H9 (cell line): ENCODE measurements at regions not wholly inside any gene's neighbourhood (a gene's known extent, or its start where the extent isn't known, plus 50 kb on each side); places are given as distances from the start of the nearest gene placed in this dataset.

Experiments used
- DNase-seq: peaks from one replicate; pipeline ENCODE4 v3.0.0-alpha.2; 2017
- H2AFZ ChIP-seq: one replicate; pipeline ENCODE4 v1.6.1; 2013; ENCODE audit warnings: mild to moderate bottlenecking, low read length, control low read depth, moderate library complexity
- H2AK5ac ChIP-seq: 2 replicates; pipeline ENCODE4 v1.6.1; 2013; ENCODE audit warnings: low read length, control low read depth, mixed read lengths; ENCODE audit not compliant: insufficient read length
- H2BK120ac ChIP-seq: one replicate; pipeline ENCODE4 v1.6.1; 2013; ENCODE audit warnings: low read depth, mild to moderate bottlenecking, low read length, control low read depth, inconsistent platforms; ENCODE audit not compliant: poor library complexity, severe bottlenecking
- H2BK12ac ChIP-seq: 2 replicates; pipeline ENCODE4 v1.6.1; 2013; ENCODE audit warnings: low read length, control low read depth, mixed read lengths, low read depth; ENCODE audit not compliant: insufficient read length
- H2BK15ac ChIP-seq: 2 replicates; pipeline ENCODE4 v1.6.1; 2013; ENCODE audit warnings: low read depth, low read length, control low read depth
- H2BK20ac ChIP-seq: one replicate; pipeline ENCODE4 v1.6.1; 2013; ENCODE audit warnings: low read depth, mild to moderate bottlenecking, low read length, control low read depth, inconsistent platforms; ENCODE audit not compliant: poor library complexity, severe bottlenecking
- H2BK5ac ChIP-seq: 2 replicates; pipeline ENCODE4 v1.6.1; 2013; ENCODE audit warnings: low read length, control low read depth, mixed read lengths; ENCODE audit not compliant: insufficient read length
- H3K14ac ChIP-seq: 2 replicates; pipeline ENCODE4 v1.6.1; 2013; ENCODE audit warnings: low read length, control low read depth; ENCODE audit not compliant: insufficient read depth
- H3K18ac ChIP-seq: 2 replicates; pipeline ENCODE4 v1.6.1; 2013; ENCODE audit warnings: low read depth, mild to moderate bottlenecking, mixed read lengths, low read length, control low read depth; ENCODE audit not compliant: insufficient read length
- H3K23ac ChIP-seq: 2 replicates; pipeline ENCODE4 v1.6.1; 2013; ENCODE audit warnings: low read length, control low read depth, mixed read lengths, low read depth; ENCODE audit not compliant: insufficient read length
- H3K23me2 ChIP-seq: 2 replicates; pipeline ENCODE4 v1.6.1; 2013; ENCODE audit warnings: low read depth, mild to moderate bottlenecking, mixed read lengths, low read length, control low read depth; ENCODE audit not compliant: insufficient read length, poor library complexity, severe bottlenecking
- H3K27ac ChIP-seq: 2 replicates; pipeline ENCODE4 v1.5.1; 2013; ENCODE audit warnings: low read length, control low read depth, mixed read lengths, low read depth; ENCODE audit not compliant: insufficient read length
- H3K27me3 ChIP-seq: 2 replicates; pipeline ENCODE4 v1.6.1; 2013; ENCODE audit warnings: low read length, control low read depth, inconsistent platforms; ENCODE audit not compliant: insufficient read depth
- H3K4ac ChIP-seq: 2 replicates; pipeline ENCODE4 v1.6.1; 2013; ENCODE audit warnings: low read depth, mild to moderate bottlenecking, control low read depth, inconsistent platforms, low read length, moderate library complexity
- H3K4me1 ChIP-seq: 2 replicates; pipeline ENCODE4 v1.6.1; 2013; ENCODE audit warnings: low read length, control low read depth, inconsistent platforms; ENCODE audit not compliant: insufficient read depth
- H3K4me2 ChIP-seq: 2 replicates; pipeline ENCODE4 v1.6.1; 2013; ENCODE audit warnings: low read length, control low read depth, mixed read lengths; ENCODE audit not compliant: insufficient read length, insufficient read depth
- H3K56ac ChIP-seq: 2 replicates; pipeline ENCODE4 v1.6.1; 2013; ENCODE audit warnings: low read depth, mild to moderate bottlenecking, mixed read lengths, low read length, control low read depth; ENCODE audit not compliant: insufficient read length
- H3K79me1 ChIP-seq: 2 replicates; pipeline ENCODE4 v1.6.1; 2013; ENCODE audit warnings: low read depth, mild to moderate bottlenecking, moderate library complexity, low read length, control low read depth, inconsistent platforms; ENCODE audit not compliant: insufficient read depth, poor library complexity, severe bottlenecking
- H3K79me2 ChIP-seq: 2 replicates; pipeline ENCODE4 v1.6.1; 2013; ENCODE audit warnings: low read length, control low read depth, inconsistent platforms; ENCODE audit not compliant: insufficient read depth
- H3K9ac ChIP-seq: 2 replicates; pipeline ENCODE4 v1.6.1; 2013; ENCODE audit warnings: low read length, control low read depth, mixed read lengths; ENCODE audit not compliant: insufficient read length; ENCODE audit errors: extremely low read depth
- H3K9me3 ChIP-seq: one replicate; pipeline ENCODE4 v1.6.1; 2013; ENCODE audit warnings: low read depth, low read length, inconsistent platforms; ENCODE audit not compliant: control insufficient read depth
- H3T11ph ChIP-seq: one replicate; pipeline ENCODE4 v1.6.1; 2013; ENCODE audit warnings: mild to moderate bottlenecking, low read length, control low read depth, inconsistent platforms
- H4K20me1 ChIP-seq: one replicate; pipeline ENCODE4 v1.6.1; 2013; ENCODE audit not compliant: control insufficient read depth, insufficient read length, insufficient read depth
- H4K5ac ChIP-seq: 2 replicates; pipeline ENCODE4 v1.6.1; 2013; ENCODE audit warnings: low read depth, mild to moderate bottlenecking, mixed read lengths, low read length, control low read depth; ENCODE audit not compliant: insufficient read length
- H4K8ac ChIP-seq: replicated peaks from 2 replicates; pipeline ENCODE4 v1.6.1; 2013; ENCODE audit warnings: low read length, control low read depth, mixed read lengths, low read depth; ENCODE audit not compliant: insufficient read length
- H4K91ac ChIP-seq: 2 replicates; pipeline ENCODE4 v1.6.1; 2013; ENCODE audit warnings: low read depth, mild to moderate bottlenecking, moderate library complexity, mixed read lengths, low read length, control low read depth; ENCODE audit not compliant: insufficient read length
- H3K27ac Mint-ChIP-seq, 3 experiments: 2 replicates in 2 of 3; 3 replicates in 1 of 3; pipeline ENCODE4 v1.8.0; 2020 to 2021; ENCODE audit warnings: mixed read lengths in 3 of 3, mild to moderate bottlenecking in 1 of 3, moderate library complexity in 1 of 3
- H3K27me3 Mint-ChIP-seq: 2 replicates; pipeline ENCODE4 v1.8.0; 2021; ENCODE audit warnings: low read depth, mild to moderate bottlenecking, moderate library complexity, mixed read lengths
- H3K36me3 Mint-ChIP-seq, 3 experiments: 2 replicates in 2 of 3; 3 replicates in 1 of 3; pipeline ENCODE4 v1.8.0; 2020 to 2021; ENCODE audit warnings: low read depth in 3 of 3, mixed read lengths in 3 of 3; ENCODE audit not compliant: insufficient read depth in 1 of 3
- H3K4me1 Mint-ChIP-seq, 2 experiments: 2 replicates each; pipeline ENCODE4 v1.8.0; 2020; ENCODE audit warnings: mixed read lengths in 2 of 2
- H3K4me3 Mint-ChIP-seq, 2 experiments: 2 replicates in 1 of 2; 3 replicates in 1 of 2; pipeline ENCODE4 v1.8.0; 2020 to 2021; ENCODE audit warnings: mild to moderate bottlenecking in 2 of 2, mixed read lengths in 2 of 2, moderate library complexity in 1 of 2
- H3K9me3 Mint-ChIP-seq, 2 experiments: 2 replicates in 1 of 2; 3 replicates in 1 of 2; pipeline ENCODE4 v1.8.0; 2020; ENCODE audit warnings: mild to moderate bottlenecking in 2 of 2, mixed read lengths in 2 of 2, moderate library complexity in 1 of 2
- CTCF ChIP-seq: fragments of 200-600 bp; sonication (generic); conservative IDR thresholded peaks from 3 replicates; pipeline ENCODE4 v1.8.0; 2021; ENCODE audit warnings: antibody characterized with exemption, mild to moderate bottlenecking
- WGBS: extraction: QIAGEN DNeasy Blood & Tissue Kit; methylation state at CpG from one replicate; pipeline ENCODE4 v1.1.7; 2013; ENCODE audit warnings: missing lambda C conversion rate, low lambda C conversion rate, mixed read lengths; ENCODE audit not compliant: insufficient read length; ENCODE audit errors: extremely low coverage; 5-methylcytosine and 5-hydroxymethylcytosine counted together

- no peak overlapping the region for H2AFZ ChIP-seq
- H3K4me2 ChIP-seq: no peak overlapping the region
- no peak for DNase-seq
- H3K27ac ChIP-seq: no peak overlapping the region
- no peak overlapping the region for H3K23ac ChIP-seq
- no peaks in the 10 kb centered on the region for H3K79me1 ChIP-seq
- no peak overlapping the region for H2BK20ac ChIP-seq
- H3K18ac ChIP-seq: no peak overlapping the region
- H2BK120ac ChIP-seq: no peak overlapping the region
- no peak overlapping the region for H3K4ac ChIP-seq
- no peaks in the 10 kb centered on the region for H3K4me1 ChIP-seq
- Mint-ChIP-seq H3K9me3 (no peaks in the 10 kb centered on the region), H3K27ac (no peak overlapping the region), H3K4me3 (no peak overlapping the region), H3K4me1 (no peaks in the 10 kb centered on the region), H3K27me3 (no peaks in the 10 kb centered on the region; the same call in 1 of the 2 replicates), H3K36me3 (no peaks in the 10 kb centered on the region)
- H3K14ac ChIP-seq: no peak overlapping the region
- H2BK12ac ChIP-seq: no peak overlapping the region
- H2BK15ac ChIP-seq: no peak overlapping the region
- H2AK5ac ChIP-seq: no peak overlapping the region
- H3K56ac ChIP-seq: no peak overlapping the region
- no CpG with 5 or more reads among the region's 4 CpGs for WGBS
- no peaks in the 10 kb centered on the region for H3K23me2 ChIP-seq
- no peaks in the 10 kb centered on the region for H4K20me1 ChIP-seq
- no peaks in the 10 kb centered on the region for H3K9me3 ChIP-seq
- no peak overlapping the region for H4K5ac ChIP-seq
- no peak overlapping the region for H3K9ac ChIP-seq
- H4K8ac ChIP-seq: no peak overlapping the region
- no peak for TF ChIP-seq CTCF
- no peak overlapping the region for H4K91ac ChIP-seq
- H3K27me3 ChIP-seq: no peaks in the 10 kb centered on the region
- no peak overlapping the region for H2BK5ac ChIP-seq
- H3T11ph ChIP-seq: no peak overlapping the region
- H3K79me2 ChIP-seq: no peaks in the 10 kb centered on the region
Measured at GRCh38 chr14:37792124-37792523, 196.7 kb downstream of the TTC6 start.
